H7 (cell line): ENCODE measurements at regions not wholly inside any gene's neighbourhood (a gene's known extent, or its start where the extent isn't known, plus 50 kb on each side); places are given as distances from the start of the nearest gene placed in this dataset.

Source experiments
- DNase-seq: peaks from one replicate; pipeline ENCODE4 v3.0.0; 2012
- H3K27me3 ChIP-seq: 2 replicates; pipeline ENCODE4 v1.6.0; 2011; ENCODE audit warnings: mild to moderate bottlenecking, low read length; ENCODE audit not compliant: control insufficient read depth, insufficient read depth
- H3K36me3 ChIP-seq: replicated peaks from 2 replicates; pipeline ENCODE4 v1.5.1; 2011; ENCODE audit warnings: low read length; ENCODE audit not compliant: control insufficient read depth, insufficient read depth
- H3K4me3 ChIP-seq: 2 replicates; pipeline ENCODE4 v1.5.1; 2011; ENCODE audit warnings: low read depth, mild to moderate bottlenecking, control low read depth, low read length, moderate library complexity; ENCODE audit not compliant: insufficient read depth

- no peak for DNase-seq
- H3K36me3 ChIP-seq = no peaks in the 10 kb centered on the region
Observed at GRCh38 chr4:115664285-115664684, 550.9 kb upstream of the NDST4 start.

GRCh38 chr4:115660465-115660864 lies 547.0 kb upstream of the NDST4 start:
- no peak overlapping the region for H3K4me3 ChIP-seq
- no peaks in the 10 kb centered on the region for H3K27me3 ChIP-seq
- DNase-seq = no peak
- H3K36me3 ChIP-seq = no peaks in the 10 kb centered on the region

More at GRCh38 chr4:115664285-115664684, 550.9 kb upstream of the NDST4 start:
- no peak overlapping the region for H3K4me3 ChIP-seq
- no peaks in the 10 kb centered on the region for H3K27me3 ChIP-seq

DNA sequence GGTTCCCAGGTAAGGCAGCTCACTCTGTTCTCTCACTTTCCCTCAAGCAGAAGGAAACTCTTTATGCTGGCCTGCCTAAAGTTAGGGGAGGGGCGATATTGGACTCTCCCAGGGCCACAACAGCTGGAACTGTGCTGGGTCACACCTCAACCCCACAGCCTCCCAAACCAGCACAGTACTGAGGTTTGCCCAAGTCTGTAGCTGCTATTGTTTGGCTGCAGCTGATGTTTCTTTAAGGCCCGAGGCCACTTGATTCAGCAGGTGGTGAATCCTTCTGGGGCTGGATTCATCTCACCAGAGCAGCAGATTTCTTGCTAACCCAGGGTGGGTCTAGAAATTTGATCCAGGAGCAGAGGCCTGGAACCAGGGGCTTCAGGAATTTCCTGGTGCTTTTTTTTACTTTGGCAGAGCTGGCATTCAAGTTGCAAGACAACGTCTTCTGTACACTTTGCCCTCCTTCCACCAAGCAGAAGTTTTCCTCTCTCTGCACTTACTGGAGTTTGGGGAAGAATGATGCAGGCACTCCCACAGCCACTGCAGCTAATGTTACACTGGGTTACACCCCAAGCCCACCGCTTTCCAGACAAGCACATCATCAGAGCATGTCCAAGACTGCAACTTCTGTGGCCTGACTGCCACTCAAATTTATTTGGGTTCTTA lies 544.7 kb upstream of the NDST4 start:
- DNase-seq = no peak
- Histone ChIP-seq H3K27me3 (no peaks in the 10 kb centered on the region), H3K4me3 (no peak overlapping the region), H3K36me3 (no peaks in the 10 kb centered on the region)

- DNase-seq = no peak
- H3K4me3 ChIP-seq = no peak overlapping the region
- no peaks in the 10 kb centered on the region for H3K27me3 ChIP-seq
- no peaks in the 10 kb centered on the region for H3K36me3 ChIP-seq
Observed at GRCh38 chr4:115655626-115656025, 542.2 kb upstream of the NDST4 start.

DNA sequence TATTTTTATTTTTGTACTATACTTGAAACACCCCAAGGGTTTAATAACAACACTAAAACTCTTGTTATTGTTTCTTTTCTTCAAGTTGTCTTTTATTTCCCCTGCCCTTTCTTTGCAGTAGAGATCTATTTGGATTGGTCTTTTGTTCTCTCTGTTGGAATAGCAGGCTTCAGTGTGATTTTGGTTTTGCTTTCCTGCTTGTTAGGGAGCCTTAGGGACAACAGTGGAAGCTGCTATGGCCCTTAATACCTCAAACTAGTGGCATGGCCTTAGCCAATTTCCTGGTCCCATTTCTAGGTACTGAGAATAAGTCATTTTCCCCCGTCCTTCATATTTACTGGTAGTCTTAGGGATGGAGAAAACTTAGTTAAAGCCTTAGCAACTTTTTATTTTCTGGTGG lies 535.4 kb upstream of the NDST4 start:
- no peaks in the 10 kb centered on the region for H3K36me3 ChIP-seq
- DNase-seq = no peak

GRCh38 chr4:115629270-115629669 lies 515.9 kb upstream of the NDST4 start:
- H3K27me3 ChIP-seq = no peaks in the 10 kb centered on the region
- no peaks in the 10 kb centered on the region for H3K36me3 ChIP-seq

More for the DNA sequence above, 535.4 kb upstream of the NDST4 start:
- Histone ChIP-seq H3K27me3 (no peaks in the 10 kb centered on the region), H3K4me3 (no peak overlapping the region)

DNA sequence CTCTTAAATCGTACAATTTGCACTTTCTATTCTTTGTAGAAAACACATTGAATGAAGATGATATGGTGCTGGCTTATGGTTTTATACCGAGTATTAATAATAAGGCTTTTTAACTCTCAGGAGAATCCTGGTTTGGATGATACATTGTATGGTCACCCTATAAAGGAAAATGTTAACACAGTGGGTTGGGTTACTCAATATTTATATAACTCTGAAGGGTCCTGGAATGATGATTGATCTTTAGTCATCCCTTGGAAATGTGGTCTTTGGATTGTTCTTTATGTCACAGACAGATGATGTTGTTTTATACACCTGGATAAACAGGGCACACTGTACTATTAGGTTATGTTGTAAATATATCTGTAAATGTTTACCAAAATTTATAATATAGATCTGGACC lies 496.2 kb upstream of the NDST4 start:
- DNase-seq = no peak
- no peak overlapping the region for H3K4me3 ChIP-seq
- H3K36me3 ChIP-seq = no peaks in the 10 kb centered on the region
- H3K27me3 ChIP-seq = no peaks in the 10 kb centered on the region

More at GRCh38 chr4:115629270-115629669, 515.9 kb upstream of the NDST4 start:
- no peak overlapping the region for H3K4me3 ChIP-seq
- no peak for DNase-seq

- Histone ChIP-seq H3K36me3 (no peaks in the 10 kb centered on the region), H3K4me3 (no peak overlapping the region), H3K27me3 (no peaks in the 10 kb centered on the region)
- no peak for DNase-seq
Observed at GRCh38 chr4:115607311-115607710, 493.9 kb upstream of the NDST4 start.

DNA sequence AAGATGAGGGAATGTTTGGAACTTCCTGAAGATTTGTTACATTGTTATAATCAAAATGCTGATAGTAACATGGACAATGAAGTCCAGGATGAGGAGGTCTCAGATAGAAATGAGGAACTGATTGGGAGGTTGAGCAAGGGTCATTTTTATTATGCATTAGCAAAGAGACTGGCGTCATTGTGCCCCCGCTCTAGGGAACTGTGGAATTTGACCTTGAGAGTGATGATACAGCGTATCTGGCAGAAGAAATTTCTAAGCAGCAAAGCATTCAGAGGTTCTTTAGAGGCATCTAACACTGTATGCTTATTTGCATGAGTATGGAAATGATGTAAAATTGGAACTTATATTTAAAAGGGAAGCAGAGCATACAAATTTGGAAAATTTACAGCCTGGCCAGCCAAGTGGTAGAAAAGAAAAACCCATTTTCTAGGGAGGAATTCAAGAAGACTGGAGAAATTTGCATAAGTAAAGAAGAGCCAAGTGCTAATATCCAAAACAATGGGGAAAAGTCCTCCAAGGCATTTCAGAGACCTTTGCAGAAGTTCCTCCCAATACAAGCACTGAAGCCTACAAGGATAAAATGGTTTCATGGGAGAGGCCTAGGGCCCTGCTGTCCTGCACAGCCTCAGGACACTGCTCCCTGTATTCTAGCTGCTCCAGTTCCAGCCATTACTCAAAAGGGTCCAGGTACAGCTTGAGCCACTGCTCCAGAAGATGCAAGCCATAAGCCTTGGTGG lies 483.0 kb upstream of the NDST4 start:
- no peak overlapping the region for H3K4me3 ChIP-seq
- H3K27me3 ChIP-seq = no peaks in the 10 kb centered on the region
- no peak for DNase-seq
- H3K36me3 ChIP-seq = no peaks in the 10 kb centered on the region

DNA sequence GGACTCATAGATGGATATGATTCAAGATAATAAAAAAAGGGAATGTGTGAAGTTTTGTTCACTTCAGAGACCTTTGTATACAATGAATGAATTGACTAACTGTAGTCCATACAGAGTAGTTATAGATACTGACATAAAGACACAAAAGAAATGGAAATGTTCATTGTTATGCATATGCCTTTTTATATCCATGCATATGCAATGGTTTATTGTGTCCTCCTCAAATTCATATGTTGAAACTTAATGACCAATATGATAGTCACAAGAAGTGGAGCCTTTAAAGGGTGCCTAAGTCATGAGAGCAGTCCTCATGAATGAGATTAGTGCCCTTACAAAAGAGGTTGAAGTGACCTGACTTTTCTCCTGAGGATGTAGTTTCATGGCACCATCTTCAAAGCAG lies 467.5 kb upstream of the NDST4 start:
- no peak for DNase-seq
- Histone ChIP-seq H3K27me3 (no peaks in the 10 kb centered on the region), H3K36me3 (no peaks in the 10 kb centered on the region), H3K4me3 (no peak overlapping the region)

- no peaks in the 10 kb centered on the region for H3K36me3 ChIP-seq
- DNase-seq = no peak
Observed at GRCh38 chr4:115575851-115576250, 462.4 kb upstream of the NDST4 start.

GRCh38 chr4:115562506-115562905 lies 449.1 kb upstream of the NDST4 start:
- H3K4me3 ChIP-seq = no peak overlapping the region
- no peak for DNase-seq

More at GRCh38 chr4:115575851-115576250, 462.4 kb upstream of the NDST4 start:
- Histone ChIP-seq H3K27me3 (no peaks in the 10 kb centered on the region), H3K4me3 (no peak overlapping the region)

DNA sequence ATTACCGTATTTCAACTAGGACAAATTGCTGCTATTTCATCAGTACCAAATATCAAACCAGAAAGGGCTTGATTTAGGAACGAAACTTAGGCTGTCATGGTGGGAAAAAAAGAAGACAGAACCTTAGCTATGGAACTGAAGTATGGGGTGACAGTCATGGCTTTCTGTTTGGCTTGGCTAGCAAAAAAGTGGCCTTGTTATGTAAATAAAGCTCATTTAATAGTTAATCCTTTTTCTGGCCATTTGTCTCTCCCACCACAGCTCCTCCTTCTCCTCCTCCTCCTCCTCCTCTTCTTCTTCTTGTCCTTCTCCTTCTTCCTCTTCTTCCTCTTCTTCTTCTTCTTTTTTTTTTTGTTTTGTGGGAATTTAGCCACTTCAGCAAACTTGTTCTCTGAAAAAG lies 434.7 kb upstream of the NDST4 start:
- DNase-seq = no peak
- H3K4me3 ChIP-seq = no peak overlapping the region

More at GRCh38 chr4:115562506-115562905, 449.1 kb upstream of the NDST4 start:
- H3K27me3 ChIP-seq = no peaks in the 10 kb centered on the region
- no peaks in the 10 kb centered on the region for H3K36me3 ChIP-seq

DNA sequence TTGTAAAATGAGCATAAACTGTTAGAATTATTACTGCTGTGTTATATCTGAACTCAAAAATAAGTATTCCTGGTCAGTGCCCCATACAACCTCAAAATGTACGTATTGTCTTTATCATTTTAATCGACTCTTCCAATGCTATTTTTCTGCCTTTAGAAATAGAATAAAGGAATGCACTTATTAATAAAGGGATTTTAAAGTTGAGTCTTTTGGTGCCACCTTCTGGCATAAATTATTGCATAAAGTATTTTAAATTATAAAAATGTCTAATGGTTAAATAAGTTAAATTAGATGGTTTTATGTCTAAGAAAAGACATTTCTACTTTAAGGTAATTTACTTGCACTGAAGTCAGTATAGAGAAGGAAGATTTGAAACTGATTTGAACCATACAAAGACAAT lies 424.0 kb upstream of the NDST4 start:
- no peaks in the 10 kb centered on the region for H3K27me3 ChIP-seq
- H3K4me3 ChIP-seq = no peak overlapping the region
- DNase-seq = no peak
- no peaks in the 10 kb centered on the region for H3K36me3 ChIP-seq

More for the DNA sequence above, 434.7 kb upstream of the NDST4 start:
- no peaks in the 10 kb centered on the region for H3K36me3 ChIP-seq
- H3K27me3 ChIP-seq = no peaks in the 10 kb centered on the region

DNA sequence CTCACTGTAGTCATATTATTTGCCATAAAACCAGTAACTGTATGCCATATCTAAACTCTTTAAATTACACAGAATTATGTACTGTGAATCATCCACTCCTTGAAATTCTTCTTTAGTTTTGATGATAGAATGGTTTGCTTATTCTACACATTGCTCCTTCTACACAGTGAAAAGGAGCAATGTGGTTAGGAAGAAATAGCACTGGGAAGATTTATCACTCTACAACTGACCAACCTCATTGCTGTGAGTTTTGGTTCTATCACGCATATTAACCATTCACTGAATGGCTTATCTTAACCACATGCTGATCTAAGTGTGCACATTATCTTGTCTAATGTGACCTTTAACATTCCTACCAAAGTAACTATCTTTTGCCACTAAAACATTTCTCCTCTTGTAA lies 415.7 kb upstream of the NDST4 start:
- H3K36me3 ChIP-seq = no peaks in the 10 kb centered on the region
- no peak for DNase-seq

More for the DNA sequence above, 415.7 kb upstream of the NDST4 start:
- Histone ChIP-seq H3K4me3 (no peak overlapping the region), H3K27me3 (no peaks in the 10 kb centered on the region)
